ENCODE measurements at regions not wholly inside any gene's neighbourhood (a gene's known extent, or its start where the extent isn't known, plus 50 kb on each side); places are given as distances from the start of the nearest gene placed in this dataset.

DNA sequence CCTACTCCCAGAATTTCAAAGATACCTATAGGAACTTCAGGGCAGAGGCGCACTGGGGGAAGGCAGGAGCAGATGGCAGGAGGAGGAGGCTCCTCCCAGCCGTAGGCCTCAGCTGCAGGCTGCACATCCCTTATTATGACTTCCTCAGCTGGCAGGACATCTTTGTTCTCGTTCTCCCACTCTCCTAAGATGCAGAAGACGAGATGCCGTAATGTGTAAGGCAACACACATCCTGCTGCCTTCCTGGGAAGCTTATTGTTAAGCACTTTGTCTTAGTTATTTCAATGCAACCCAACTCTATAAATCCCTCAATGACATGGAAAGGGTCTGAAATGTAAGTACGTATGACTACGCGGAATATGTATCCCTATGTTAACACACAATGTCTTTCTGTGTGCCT lies 599.8 kb upstream of the MGMT start:
- DNase-seq (ENCODE audit: low read depth) = no peak
- TF ChIP-seq, protein P1, sequence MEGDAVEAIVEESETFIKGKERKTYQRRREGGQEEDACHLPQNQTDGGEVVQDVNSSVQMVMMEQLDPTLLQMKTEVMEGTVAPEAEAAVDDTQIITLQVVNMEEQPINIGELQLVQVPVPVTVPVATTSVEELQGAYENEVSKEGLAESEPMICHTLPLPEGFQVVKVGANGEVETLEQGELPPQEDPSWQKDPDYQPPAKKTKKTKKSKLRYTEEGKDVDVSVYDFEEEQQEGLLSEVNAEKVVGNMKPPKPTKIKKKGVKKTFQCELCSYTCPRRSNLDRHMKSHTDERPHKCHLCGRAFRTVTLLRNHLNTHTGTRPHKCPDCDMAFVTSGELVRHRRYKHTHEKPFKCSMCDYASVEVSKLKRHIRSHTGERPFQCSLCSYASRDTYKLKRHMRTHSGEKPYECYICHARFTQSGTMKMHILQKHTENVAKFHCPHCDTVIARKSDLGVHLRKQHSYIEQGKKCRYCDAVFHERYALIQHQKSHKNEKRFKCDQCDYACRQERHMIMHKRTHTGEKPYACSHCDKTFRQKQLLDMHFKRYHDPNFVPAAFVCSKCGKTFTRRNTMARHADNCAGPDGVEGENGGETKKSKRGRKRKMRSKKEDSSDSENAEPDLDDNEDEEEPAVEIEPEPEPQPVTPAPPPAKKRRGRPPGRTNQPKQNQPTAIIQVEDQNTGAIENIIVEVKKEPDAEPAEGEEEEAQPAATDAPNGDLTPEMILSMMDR (IDR thresholded peaks at IDR 0.05; ENCODE audit: insufficient read depth, low read depth, low read length, missing control alignments) = no peak
- no peak overlapping the region for H3K4me3 ChIP-seq (ENCODE audit: low read length)

DNA sequence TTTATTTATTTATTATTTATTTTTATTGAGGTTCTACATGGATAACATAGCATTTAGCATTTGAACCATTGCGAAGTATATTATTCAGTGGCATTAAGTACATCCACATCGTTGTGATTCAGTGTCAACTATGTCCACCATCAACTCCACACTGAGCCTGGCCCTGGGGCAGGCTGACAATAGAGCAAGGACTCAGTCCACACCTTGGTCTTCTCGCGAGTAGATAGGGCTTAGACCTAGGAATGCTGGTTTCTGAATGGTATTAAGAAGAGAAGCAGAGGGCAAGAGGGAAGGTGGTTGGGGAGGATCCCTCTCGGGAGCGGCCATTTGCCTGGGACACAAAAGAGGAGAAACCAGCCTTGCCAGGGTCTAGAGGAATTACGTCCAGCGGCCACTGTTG lies 599.2 kb upstream of the MGMT start:
- H3K4me3 ChIP-seq (ENCODE audit: low read length) = no peak overlapping the region
- TF ChIP-seq, protein P1 (IDR thresholded peaks at IDR 0.05; ENCODE audit: insufficient read depth, low read depth, low read length, missing control alignments) = no peak
- no peak for DNase-seq (ENCODE audit: low read depth)

DNA sequence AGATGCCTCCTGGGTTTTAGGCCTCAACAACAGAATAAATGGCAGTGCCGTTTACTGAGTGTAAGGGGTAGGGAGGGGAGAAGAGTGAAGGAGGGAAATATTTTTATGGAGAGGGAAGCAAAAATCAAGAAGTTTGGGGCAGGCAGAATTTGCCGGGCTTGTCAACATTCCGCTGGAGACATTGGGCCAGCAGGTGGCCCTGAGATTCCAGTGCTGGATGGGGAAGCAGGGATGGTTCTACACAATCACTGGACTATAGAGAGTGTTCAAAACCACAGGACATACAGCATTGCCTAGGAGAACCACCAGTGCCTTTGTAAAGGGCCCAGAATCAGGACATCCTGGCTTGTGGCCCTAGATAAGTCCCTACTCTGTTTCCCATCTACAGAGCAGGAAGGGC lies 598.6 kb upstream of the MGMT start:
- no peak for DNase-seq (ENCODE audit: low read depth)
- TF ChIP-seq, protein P1 (IDR thresholded peaks at IDR 0.05; ENCODE audit: insufficient read depth, low read depth, low read length, missing control alignments) = no peak

GRCh38 chr10:128869101-128869749 lies 597.8 kb upstream of the MGMT start:
- TF ChIP-seq, protein P1 (IDR thresholded peaks at IDR 0.05; ENCODE audit: insufficient read depth, low read depth, low read length, missing control alignments) = no peak
- no peak overlapping the region for H3K4me3 ChIP-seq (ENCODE audit: low read length)
- DNase-seq (ENCODE audit: low read depth) = no peak

More for the DNA sequence above, 598.6 kb upstream of the MGMT start:
- H3K4me3 ChIP-seq (ENCODE audit: low read length) = no peak overlapping the region

DNA sequence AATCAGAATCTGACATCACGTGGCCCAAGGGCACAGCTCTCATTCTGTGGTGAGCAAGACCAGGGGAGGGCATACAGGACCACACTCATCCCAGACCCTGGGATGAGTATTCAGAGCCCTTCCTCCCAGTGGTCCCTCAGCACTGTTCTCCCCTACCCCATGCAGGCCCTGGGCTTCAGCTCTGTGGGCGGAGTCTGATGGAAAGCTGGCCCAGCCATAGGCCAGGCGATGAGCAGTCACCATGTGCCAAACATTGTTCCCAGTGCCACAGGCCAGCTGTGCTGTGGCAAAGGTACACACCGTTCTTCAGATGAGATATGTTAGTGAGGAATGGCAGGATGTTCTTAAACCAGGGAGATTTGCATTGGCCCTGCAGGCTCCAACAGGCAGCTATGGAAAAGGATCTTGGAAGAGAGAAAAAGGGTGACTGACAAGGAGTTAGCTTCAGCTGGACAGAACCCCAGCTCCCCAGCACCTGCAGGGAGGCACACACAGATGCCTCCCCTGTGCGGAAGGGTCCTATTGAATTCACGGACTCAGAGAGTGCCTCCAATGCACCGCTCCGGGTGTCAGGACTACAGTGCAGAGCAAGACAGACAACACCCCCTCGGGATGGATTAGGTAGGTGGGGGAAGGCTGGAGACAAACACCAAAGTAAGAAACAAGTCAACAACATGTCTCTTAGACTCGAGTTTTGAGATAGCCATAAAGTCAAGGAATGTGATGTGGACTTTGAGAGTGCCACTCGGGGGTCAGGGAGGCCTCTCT lies 596.0 kb upstream of the MGMT start:
- no peak for DNase-seq (ENCODE audit: low read depth)
- TF ChIP-seq, protein P1 (IDR thresholded peaks at IDR 0.05; ENCODE audit: insufficient read depth, low read depth, low read length, missing control alignments) = no peak
- no peak overlapping the region for H3K4me3 ChIP-seq (ENCODE audit: low read length)

DNA sequence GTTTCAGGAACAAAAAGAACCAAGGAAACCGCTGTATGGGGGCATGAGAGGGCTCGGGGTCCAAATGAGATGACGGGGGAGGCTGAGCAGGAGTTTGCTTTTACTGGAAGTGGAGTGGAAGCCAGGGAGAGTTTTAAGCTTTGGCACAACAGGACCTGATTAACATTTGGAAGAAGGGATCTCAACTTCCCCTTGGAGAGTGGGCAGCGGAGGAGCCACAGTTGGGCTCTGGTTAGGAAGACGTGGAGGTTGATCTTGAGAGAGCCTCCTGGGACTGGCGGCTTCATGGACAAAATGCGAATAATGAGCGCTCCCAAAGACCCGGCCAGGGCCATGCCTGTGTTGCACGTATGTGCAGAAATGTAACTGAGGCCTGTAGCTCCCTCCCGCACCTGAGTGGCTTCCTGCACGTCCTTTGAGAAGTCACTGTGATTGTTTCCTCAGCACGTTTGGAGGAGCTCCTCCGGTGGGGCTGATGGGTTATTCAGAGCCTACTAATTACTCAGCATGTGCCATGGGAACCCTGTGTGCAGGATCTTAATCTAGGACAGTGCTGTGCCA lies 595.3 kb upstream of the MGMT start:
- no peak for DNase-seq (ENCODE audit: low read depth)
- TF ChIP-seq, protein P1 (IDR thresholded peaks at IDR 0.05; ENCODE audit: insufficient read depth, low read depth, low read length, missing control alignments) = no peak
- no peak overlapping the region for H3K4me3 ChIP-seq (ENCODE audit: low read length)

All from epithelial cell of esophagus (primary cell).